Neural progenitor cell (in vitro differentiated cells): ENCODE measurements at regions not wholly inside any gene's neighbourhood (a gene's known extent, or its start where the extent isn't known, plus 50 kb on each side); places are given as distances from the start of the nearest gene placed in this dataset.

Experiments
- EZH2 ChIP-seq: fragments of 200-600 bp; sonication (generic); IDR thresholded peaks from 2 replicates; pipeline ENCODE4 v1.6.1; 2017; ENCODE audit warnings: antibody characterized with exemption, mild to moderate bottlenecking, moderate library complexity
- EZH2phosphoT487 ChIP-seq: fragments of 200-600 bp; sonication (generic); IDR thresholded peaks from 2 replicates; pipeline ENCODE4 v1.6.1; 2017; ENCODE audit warnings: antibody characterized with exemption
- TF ChIP-seq, protein P1 (sequence below): fragments of 200-600 bp; sonication (generic); IDR thresholded peaks from 2 replicates; pipeline ENCODE4 v1.5.1; 2017; ENCODE audit warnings: antibody characterized with exemption, mild to moderate bottlenecking

GRCh38 chr21:18603980-18604379, 200.4 kb upstream of the TMPRSS15 start:
- TF ChIP-seq, protein P1, sequence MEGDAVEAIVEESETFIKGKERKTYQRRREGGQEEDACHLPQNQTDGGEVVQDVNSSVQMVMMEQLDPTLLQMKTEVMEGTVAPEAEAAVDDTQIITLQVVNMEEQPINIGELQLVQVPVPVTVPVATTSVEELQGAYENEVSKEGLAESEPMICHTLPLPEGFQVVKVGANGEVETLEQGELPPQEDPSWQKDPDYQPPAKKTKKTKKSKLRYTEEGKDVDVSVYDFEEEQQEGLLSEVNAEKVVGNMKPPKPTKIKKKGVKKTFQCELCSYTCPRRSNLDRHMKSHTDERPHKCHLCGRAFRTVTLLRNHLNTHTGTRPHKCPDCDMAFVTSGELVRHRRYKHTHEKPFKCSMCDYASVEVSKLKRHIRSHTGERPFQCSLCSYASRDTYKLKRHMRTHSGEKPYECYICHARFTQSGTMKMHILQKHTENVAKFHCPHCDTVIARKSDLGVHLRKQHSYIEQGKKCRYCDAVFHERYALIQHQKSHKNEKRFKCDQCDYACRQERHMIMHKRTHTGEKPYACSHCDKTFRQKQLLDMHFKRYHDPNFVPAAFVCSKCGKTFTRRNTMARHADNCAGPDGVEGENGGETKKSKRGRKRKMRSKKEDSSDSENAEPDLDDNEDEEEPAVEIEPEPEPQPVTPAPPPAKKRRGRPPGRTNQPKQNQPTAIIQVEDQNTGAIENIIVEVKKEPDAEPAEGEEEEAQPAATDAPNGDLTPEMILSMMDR, result no peak
- TF ChIP-seq EZH2phosphoT487 (no peak), EZH2 (no peak)
